ENCODE measurements at regions not wholly inside any gene's neighbourhood (a gene's known extent, or its start where the extent isn't known, plus 50 kb on each side); places are given as distances from the start of the nearest gene placed in this dataset.

- TF ChIP-seq, protein P1, sequence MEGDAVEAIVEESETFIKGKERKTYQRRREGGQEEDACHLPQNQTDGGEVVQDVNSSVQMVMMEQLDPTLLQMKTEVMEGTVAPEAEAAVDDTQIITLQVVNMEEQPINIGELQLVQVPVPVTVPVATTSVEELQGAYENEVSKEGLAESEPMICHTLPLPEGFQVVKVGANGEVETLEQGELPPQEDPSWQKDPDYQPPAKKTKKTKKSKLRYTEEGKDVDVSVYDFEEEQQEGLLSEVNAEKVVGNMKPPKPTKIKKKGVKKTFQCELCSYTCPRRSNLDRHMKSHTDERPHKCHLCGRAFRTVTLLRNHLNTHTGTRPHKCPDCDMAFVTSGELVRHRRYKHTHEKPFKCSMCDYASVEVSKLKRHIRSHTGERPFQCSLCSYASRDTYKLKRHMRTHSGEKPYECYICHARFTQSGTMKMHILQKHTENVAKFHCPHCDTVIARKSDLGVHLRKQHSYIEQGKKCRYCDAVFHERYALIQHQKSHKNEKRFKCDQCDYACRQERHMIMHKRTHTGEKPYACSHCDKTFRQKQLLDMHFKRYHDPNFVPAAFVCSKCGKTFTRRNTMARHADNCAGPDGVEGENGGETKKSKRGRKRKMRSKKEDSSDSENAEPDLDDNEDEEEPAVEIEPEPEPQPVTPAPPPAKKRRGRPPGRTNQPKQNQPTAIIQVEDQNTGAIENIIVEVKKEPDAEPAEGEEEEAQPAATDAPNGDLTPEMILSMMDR (IDR thresholded peaks at IDR 0.05): no peak
- TF ChIP-seq POLR2A (IDR thresholded peaks at IDR 0.05) (no peak), POLR2AphosphoS5 (IDR thresholded peaks at IDR 0.05) (no peak)
Measured at GRCh38 chr13:88670509-88670908, 999.3 kb downstream of the SLITRK5 start.
